ENCODE measurements at regions not wholly inside any gene's neighbourhood (a gene's known extent, or its start where the extent isn't known, plus 50 kb on each side); places are given as distances from the start of the nearest gene placed in this dataset.

- Histone ChIP-seq H4K20me1 (ENCODE audit: insufficient read depth, low read length) (no peaks in the 10 kb centered on the region), H3K18ac (ENCODE audit: low read depth, low read length) (no peak overlapping the region)
These were observed 99.4 kb downstream of the TMEM47 start for GRCh38 chrX:34557733-34558132.

More at GRCh38 chrX:34557733-34558132, 99.4 kb downstream of the TMEM47 start:
- Histone ChIP-seq H2BK20ac (ENCODE audit: low read depth, low read length) (no peak overlapping the region), H4K8ac (ENCODE audit: low read depth in 2 of 2, low read length in 2 of 2) (no peak overlapping the region), H4K91ac (ENCODE audit: insufficient read depth, low read depth, low read length) (no peak overlapping the region), H2BK5ac (ENCODE audit: low read depth, low read length, poor library complexity, severe bottlenecking) (no peak overlapping the region), H3K4me3 (ENCODE audit: insufficient read depth, low read depth, low read length) (no peak overlapping the region), H3K9me1 (ENCODE audit: insufficient read depth, low read length) (no peaks in the 10 kb centered on the region), H3K36me3 (ENCODE audit: control insufficient read depth, insufficient read depth, low read length) (no peaks in the 10 kb centered on the region), H3K56ac (ENCODE audit: extremely low read depth, insufficient read depth, low read length) (no peak overlapping the region), H2BK15ac (ENCODE audit: low read depth, low read length) (no peak overlapping the region), H3K27me3 (ENCODE audit: control insufficient read depth, insufficient read depth, low read length) (no peaks in the 10 kb centered on the region), H2AK5ac (ENCODE audit: low read depth, low read length) (no peak overlapping the region), H3K4ac (ENCODE audit: low read depth, low read length) (no peak overlapping the region), H4K5ac (ENCODE audit: low read depth, low read length) (no peak overlapping the region), H3K14ac (replicated peaks; ENCODE audit: low read depth, low read length) (no peak overlapping the region), H2AK9ac (replicated peaks; ENCODE audit: low read depth, low read length, poor library complexity) (no peak overlapping the region), H2AFZ (replicated peaks; ENCODE audit: low read length, poor library complexity) (no peak overlapping the region), H3K23ac (ENCODE audit: low read depth, low read length) (no peak overlapping the region), H3K9me3 (ENCODE audit: control insufficient read depth, insufficient read depth, low read length) (no peaks in the 10 kb centered on the region), H3K4me2 (ENCODE audit: low read depth, low read length) (no peak overlapping the region), H3K79me1 (ENCODE audit: low read depth in 1 of 2, low read length in 2 of 2) (no peaks in the 10 kb centered on the region), H3K4me1 (ENCODE audit: control insufficient read depth, insufficient read depth, low read length) (0 out of 2 replicates have a peak, but pooled peaks cover 3% of the 10 kb centered on the region), H2BK120ac (ENCODE audit: low read depth, low read length) (no peak overlapping the region), H3K27ac (ENCODE audit: insufficient read depth, low read length) (no peak overlapping the region), H3K9ac (ENCODE audit: low read depth, low read length) (no peak overlapping the region)
- dilution Hi-C loops (cut with HindIII; ENCODE audit: low sequenced_read_pairs, unreplicated experiment): no loop called here
- ChIA-PET POLR2A (ENCODE audit: unreplicated experiment) (no interaction called here), CTCF (no interaction called here)
- WGBS, 2 experiments (ENCODE audit: extremely low coverage in 2 of 2, insufficient read length in 1 of 2): no CpG with 5 or more reads among the region's 1 CpG
- intact Hi-C loops (cut with micrococcal nuclease): no loop called here
- in situ Hi-C loops (cut with MboI; ENCODE audit: low sequenced_read_pairs): no loop called here
- no peak for TF ChIP-seq CEBPB (IDR thresholded peaks at IDR 0.05; ENCODE audit: low read depth, low read length)
- no peak for DNase-seq
- no peak for ATAC-seq (ENCODE audit: low read depth)
- BruUV-seq (replicated peaks): no TSS peak

Data from IMR-90 (cell line).